ENCODE measurements at regions not wholly inside any gene's neighbourhood (a gene's known extent, or its start where the extent isn't known, plus 50 kb on each side); places are given as distances from the start of the nearest gene placed in this dataset.

DNA sequence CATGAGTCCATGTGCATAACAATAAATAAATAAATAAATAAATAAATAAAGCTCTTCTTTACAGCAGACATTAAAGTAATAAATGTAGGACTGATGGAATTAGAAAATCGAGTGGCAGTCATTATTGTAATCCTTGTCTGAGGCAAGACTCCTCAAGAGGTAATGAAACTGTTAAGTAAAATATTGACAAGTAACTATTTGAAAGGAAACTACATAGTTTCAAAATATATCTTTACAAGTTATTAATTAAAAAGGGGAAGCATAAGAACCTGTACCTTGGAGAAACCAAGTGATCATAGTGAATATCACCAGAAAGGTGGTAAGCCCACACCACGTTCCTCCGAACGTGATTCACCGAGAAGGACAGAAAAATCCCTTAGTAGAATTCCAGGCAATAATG, 285.6 kb upstream of the SORCS1 start:
- no peak for DNase-seq

DNA sequence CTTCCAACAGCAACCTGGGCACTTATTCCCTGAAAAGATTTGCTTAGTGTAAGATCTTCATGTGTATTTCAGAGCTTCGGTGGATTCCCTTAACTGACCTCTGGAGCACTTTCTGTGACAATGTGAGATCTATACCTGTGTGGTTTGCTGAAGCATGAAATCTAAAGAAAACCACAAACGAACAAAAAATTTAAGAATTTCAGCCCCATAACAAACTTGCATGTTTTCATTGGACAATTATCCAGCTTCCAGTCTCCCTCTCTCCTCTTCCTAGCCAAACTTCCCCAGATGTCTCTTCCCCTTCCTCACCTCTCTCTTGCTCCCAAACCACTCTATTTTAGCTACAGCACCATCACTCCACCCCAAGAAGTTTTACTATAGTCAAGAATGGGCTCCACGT, 279.9 kb upstream of the SORCS1 start:
- DNase-seq, result no peak

DNA sequence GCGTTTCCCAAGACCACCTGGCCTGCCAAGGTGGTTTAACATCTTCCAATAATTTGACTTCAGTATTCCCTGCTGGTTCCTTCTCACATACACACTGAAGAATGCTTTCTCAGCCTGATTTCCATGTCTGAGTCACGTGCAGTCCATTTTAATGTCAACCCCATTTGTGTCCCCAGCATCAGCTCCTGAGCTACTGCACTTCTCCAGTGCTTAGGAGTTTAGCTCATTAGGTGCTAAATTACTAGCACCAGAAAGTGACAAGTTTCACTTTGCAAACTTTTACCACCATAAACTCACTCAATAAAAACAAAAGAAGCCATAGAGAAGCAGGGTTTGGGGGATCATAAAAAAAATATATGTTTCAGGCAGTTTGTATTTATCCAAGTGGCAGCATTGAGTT, 279.3 kb upstream of the SORCS1 start:
- no peak for DNase-seq

DNA sequence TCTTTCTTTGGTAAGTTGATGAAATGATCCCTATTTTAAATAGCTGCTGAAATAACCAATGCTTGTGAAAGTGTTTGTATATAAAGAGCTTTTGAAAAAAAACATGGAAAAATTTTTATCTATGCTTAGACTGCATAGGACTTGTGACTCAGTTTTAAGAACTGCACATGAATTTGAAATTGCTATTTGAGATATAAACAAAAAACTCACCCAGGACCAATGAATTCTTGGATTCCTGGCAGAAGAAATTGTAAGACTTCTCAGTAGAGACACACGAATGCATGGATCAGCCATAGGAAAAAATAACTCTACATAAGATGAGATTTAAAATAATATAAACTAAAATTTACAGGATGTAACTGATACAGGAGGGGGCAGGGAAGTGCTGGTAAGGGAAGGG, 278.8 kb upstream of the SORCS1 start:
- no peak for DNase-seq

DNA sequence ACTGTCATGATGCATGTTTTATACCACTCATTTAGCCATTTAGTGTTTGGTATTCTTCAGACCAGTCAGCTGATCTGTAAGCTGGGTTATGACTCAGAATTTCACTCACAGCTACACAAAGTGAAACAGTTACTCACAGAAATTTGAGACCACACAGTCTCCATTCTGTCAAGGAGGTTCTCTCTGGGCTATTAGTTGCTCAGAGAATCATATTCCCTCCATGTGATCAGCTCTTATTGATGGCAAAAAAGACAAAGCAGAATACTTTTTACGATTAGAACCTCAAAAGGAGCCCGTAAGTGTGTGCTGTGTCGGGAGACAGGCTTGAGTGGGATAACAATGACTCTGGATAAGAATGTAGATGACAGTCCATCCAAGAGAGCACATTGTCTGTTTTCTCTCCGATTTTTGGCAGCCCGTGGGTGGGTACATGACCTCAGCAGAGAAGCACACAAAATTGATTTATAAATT, 277.6 kb upstream of the SORCS1 start:
- peak; percentile 36 for DNase-seq

DNA sequence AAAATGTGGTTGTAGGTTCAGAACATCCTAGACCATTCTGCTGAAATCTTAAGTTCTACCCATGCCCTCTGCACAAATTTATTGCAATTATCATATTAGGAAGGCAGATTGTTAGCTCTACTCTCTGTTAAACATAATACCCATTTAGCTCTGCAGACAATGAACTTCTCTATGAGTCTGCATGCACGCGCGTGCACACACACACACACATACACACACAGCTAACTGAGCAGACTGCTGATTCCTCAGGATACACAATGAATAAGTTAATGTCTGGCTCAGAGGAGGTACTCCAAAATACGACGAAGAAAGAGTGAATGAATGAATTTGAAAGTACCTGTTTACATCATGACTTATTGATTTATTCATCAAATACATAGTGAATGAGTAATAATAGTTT, 276.2 kb upstream of the SORCS1 start:
- DNase-seq, result no peak

DNA sequence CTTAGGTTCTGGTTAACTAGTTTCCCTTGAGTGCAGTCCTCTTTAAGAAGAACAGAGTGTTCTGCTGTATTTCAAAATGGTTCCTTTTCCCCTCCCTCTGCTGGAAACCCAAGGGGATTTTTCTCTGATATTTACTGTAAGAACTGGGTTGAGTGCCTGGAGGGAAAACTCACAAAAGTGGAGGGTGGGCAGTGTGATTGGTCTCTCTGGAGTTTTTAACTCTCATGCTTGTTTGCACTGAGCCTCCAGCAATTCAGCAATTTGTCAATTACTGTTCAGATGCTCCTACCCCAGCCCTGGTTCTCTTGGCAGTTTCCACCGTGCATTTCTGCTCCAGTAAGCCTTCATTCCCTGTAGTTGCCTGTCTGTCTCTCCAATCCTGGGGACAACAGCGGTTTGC, 273.4 kb upstream of the SORCS1 start:
- DNase-seq, result no peak

DNA sequence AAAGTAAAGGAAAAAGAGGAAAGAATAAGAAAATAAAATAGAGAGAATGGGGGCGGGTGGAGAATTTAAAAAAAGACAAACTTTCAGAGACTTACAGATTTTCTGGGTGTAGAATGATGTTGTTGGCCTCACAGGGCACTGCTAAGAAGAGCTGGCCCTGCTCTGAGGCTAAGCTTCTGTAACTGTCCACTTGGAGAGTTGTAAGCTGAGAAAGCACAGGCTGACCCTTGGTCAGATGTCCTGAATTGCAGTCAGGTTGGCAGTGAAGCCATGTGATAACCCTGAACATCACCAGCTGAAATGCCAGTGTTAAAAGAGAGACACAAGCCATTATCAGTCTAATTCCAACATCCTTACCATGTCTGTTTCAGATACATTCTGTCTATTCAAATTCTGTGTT, 272.1 kb upstream of the SORCS1 start:
- no peak for DNase-seq

DNA sequence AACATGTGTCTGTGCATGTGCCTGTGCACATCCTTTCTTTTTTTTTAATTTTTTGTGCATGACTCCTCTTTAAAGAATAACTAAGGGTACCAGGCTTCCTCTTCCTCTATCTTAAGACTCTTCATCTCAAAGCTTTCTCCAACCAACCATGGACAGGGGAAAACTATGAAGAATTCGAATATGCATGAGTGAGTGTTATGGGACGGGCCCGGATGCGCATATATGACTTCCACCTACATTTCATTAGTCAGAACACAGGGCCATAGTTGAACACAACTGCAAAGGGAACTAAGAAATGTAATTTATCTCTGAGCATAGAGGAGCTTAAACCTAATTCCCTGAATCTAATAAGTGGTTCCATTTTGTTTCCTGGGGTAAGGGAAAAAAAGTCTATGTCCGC, 270.3 kb upstream of the SORCS1 start:
- no peak for DNase-seq

DNA sequence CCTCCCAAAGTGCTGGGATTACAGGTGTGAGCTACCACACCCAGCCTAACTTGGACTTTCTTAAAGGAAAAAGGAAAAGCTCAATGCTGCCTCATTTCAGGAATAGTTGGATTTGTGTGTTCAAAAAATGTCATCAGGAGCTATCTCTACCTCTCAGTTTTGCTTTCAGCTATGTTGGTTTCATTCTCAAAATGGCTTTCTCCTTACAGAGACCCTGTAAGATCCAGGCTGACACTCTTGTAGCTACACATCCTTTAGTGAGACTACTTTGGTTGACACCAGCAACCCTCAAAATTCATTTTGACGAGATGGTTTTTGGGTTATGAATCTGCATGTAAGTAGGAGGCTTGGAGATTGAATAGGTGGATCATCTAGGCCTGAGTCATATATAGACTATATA, 269.7 kb upstream of the SORCS1 start:
- no peak for DNase-seq

DNA sequence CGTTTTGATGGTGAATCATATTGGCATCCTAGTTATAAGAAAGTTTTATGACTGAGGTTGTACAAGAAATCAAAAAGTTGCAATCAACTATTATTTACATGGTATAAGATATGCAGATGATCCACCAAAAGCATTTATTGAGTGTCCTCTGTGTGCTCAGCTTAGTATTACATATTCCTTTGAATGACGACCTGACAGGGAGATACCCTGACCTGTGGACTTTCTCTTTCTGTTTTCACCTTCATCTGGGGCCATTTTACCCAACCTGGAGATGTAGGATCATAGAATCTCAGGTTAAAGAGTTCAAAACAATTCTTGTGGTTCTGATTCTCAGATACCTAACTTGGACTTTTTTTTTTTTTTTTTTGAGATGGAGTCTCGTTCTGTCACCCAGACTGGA, 269.1 kb upstream of the SORCS1 start:
- no peak for DNase-seq

DNA sequence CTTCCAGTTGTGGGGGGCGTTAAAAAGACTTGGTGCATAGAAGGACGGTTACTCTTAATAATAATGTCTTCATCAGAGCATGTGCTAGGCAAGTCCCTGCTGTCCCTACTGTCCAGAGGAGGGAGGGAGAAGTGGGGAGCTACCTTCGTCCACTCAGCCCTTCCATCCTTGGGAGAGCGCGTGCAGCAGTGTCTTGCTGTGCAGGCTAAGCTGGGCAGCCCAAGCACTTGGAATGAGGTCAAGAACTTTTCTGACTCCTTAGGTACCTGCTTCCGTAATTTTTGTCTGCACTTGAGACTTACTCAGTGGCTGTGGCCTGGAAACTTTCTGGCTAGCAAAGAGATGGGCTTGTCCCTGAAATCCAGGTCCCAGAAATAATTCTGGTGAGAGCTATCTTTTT, 265.9 kb upstream of the SORCS1 start:
- DNase-seq, result no peak

DNA sequence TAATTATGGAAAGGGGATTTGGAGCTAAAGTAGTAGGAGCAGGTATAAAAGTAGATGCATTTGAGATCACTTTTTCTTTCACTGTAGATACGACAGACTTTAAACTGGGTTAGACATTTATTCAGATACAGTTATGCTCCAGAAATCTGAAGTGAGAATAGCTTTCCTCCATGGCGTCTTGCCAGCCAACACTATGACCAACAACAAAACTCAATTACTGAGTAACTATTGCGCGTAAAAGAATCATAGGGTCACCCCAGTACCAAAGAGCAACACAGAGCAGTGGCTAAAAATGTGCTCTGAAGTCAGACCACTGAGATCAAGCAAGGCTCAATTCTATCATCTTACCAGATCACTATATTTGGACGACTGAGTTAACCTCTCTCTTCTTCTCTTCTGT, 262.5 kb upstream of the SORCS1 start:
- DNase-seq, result no peak

DNA sequence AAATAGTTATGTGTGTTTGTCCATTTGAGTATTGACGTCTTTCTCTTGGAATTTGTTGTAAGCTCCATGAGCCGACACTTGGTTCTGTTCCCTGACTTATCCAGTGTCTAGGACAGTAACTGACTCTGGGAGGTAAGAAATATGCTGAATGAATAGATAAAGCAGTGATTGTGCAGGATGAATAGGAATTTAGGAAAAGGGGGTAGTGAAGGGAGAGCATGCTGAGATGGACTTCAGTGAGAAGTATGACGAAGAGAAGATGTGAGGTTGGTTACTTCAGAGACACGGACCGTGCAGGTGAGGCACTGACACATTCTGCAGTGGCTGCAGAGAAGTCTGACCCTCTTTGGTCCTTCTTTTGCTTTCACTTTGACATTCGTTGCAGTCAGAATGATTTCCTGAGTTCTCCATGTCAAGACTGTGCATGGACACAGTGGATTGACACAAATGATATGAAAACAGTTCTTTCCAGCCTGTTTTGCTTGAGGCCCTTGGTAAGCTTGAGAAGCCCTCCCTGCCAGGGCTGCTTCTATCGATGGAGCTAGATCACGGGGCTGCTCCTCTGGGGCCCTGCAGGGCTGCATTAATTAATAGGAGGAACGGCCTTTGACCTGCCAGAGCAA, 261.5 kb upstream of the SORCS1 start:
- DNase-seq, result no peak

DNA sequence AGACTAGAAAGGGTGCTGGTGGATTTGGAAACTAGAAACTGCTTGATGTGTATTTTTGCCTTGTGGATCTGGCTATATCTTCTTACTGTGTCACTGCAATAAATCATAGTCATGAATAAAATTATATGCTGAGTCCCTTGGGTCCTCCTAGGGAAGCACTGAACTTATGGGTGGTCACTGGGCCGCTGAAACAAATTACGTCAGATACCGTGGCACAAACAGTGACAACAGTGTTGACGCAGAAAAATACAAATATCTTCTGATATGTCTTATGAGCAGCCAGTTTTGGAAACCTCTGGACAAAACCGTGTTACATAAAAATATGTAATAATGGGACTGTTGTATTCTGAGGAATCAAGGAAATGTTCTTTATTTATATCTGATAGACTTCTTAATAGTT, 260.1 kb upstream of the SORCS1 start:
- DNase-seq, result no peak

DNA sequence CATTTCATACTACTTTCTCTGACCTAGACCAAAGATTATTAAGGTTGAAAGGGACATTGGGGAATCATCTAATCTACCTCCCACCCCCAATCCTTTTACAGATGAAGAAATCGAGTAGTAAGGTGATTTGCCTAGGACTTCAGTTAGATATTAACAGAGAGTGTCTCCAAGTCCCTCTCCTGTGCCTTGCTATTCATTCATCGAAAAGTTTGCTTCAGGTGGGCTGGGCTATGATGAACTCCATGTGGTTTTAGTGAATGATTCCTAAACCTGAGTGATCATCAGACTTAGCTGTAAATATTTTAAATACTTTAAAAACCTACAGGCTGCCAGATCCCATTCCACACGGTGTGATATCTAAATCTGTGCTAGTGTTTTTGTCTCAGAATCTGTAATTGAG, 259.4 kb upstream of the SORCS1 start:
- DNase-seq, result no peak

DNA sequence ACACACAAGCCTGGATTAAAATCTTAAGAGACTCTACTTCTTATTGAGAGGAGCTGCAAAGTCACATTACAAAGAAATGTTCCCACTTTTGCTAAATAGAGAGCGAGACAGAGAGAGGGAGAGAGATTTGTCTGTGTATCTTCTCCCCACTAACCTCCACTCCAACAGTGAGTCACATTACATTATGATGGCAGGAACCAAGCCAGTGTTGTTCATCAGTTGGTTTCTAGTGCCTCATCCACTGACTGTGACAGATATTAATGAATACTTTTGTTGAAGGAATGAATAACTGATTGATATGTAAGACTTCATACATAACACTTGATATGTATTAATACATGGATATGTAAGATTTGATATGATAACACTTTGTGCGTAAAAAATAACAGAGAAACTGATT, 258.2 kb upstream of the SORCS1 start:
- no peak for DNase-seq

DNA sequence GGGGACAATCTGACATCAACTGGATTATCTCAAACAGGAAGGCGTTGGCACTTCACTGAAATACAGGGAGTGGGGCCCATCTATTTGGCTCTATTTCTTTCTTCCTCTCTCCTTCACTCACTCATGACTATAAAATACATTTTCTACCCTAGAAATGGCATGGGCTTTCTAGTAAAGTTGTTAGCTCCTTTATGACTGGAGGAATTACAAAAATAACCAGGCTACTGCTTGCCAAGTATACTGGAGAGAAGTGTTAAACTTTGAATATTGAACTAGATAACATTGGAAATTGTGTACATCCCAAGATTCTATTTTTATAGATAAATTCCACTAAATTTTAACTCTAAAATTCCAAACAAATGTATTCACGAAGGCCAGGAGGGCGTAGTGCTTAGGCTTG, 255.7 kb upstream of the SORCS1 start:
- DNase-seq, result no peak

DNA sequence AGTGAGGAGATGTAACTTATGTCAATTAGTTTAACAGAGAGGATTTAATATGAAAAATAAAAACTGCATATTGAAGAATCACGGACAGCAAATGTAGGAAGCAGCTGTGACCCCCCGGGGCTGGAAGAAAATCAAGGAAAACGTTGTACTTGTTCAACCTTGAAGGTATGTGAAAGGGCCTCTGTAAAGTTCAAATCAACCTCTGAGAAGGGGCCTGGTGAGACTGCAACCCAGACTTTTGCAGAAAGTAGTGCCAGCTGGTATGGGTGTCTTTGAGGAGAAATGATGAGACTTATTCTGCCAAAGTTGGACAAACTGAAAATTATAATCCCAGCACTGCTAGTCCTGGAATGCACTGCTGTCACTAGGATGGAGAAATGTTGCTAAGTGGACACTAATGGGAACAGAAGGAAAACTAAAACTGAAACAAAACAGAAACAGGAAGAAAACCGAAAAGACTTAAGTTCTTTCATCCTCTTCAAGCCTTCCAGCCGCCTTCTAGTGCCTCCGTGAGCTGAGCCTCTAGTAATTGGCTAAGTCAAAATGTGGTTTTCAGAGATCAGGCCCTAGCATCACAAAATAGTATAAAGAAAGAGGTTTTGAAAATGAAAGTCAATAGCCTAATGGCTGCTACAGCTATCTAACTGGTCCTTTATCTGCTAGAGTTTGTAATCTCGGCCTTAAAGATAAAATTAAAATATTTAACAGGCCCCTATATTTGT, 253.7 kb upstream of the SORCS1 start:
- DNase-seq, result no peak

DNA sequence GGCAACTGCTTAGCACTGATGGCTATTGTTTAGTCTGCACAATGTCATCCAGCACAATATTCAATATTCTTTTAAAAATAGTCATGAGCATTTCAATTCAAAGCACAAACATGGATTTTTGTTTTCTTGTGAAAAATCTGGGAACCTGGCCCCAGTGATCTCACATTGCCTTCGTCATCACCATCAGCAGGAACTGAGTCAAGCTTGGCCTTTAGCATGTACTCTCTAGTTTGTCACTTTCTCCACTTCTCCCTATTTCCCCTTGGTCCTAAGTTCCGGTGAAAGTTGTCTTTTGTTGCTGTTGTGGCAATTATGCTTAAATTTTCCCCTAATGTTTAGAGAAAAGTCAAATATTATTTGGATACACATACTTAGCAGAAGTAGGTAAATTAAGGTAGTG, 252.9 kb upstream of the SORCS1 start:
- no peak for DNase-seq

DNA sequence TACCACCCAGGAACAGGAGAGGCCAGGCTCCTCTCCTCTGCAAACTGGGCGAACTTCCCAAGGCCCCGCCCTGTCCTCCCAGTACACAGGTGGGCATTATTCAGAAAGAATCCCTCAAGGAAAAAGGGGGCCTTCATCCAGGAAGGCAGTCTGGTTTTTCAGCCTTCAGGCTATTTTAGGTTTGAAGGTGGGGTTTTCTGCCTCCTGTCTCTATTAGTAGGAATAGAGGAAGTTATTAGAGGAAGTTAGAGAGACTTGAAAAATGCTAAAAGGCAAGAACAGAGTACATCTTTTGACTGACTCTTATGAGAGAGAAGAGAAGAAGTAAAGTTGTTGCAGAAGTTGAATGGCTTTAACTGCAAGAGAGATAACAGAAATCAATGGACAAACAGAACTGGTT, 250.9 kb upstream of the SORCS1 start:
- no peak for DNase-seq

DNA sequence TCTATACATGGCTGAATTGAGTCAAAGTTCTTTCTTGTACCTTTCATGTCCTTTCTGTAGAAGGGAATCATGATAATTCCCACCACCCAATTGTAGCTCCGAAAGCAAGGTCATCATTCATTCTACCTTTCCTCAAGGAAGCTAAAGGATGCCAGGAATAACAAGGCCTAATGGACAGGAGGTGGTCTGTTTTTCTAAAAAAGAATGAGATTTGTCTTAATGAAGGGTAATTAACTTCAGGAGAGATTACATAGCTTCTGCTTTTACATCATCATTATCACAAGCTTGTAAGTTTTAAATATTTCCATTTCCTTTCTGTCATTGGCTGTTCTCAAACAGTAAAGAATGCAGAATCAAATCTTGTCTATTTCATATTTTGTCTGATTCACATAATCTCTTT, 249.5 kb upstream of the SORCS1 start:
- no peak for DNase-seq

DNA sequence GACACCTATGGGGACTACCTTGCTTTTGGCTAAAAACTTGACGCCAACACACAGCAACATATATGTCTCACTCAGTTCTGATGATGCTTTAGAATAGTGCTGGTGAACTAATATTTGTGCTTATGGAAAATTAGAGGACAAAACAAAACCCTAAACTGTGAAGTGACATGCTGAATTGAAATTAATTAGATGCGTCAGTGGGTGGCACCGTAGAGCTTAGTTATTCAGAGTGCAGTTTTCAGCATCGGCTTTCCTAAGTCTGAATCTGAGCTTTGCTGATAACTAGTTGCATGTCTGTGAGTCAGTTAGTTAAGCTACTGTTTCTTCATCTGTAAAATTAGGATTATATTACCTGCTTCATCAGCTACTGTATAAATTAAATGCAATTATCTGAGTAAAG, 245.0 kb upstream of the SORCS1 start:
- peak; percentile 1 for DNase-seq

DNA sequence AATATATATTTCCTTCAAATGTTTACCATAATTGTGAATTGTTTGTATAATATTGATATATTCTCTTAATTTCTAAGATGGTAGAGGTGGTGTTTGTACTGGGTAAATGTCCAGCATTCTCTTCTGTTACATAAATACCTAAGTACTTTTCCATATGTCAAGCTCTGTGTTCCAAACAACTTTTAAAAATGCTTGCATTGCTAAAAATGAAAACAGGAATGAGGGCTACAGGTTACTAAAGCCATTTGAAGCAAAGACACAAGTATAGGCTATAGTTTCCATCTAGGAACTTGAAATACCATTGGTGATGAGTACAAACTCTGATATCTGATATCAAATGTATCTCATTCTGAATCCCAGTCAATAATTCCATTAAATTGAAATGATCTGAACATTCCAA, 233.6 kb upstream of the SORCS1 start:
- no peak for DNase-seq

DNA sequence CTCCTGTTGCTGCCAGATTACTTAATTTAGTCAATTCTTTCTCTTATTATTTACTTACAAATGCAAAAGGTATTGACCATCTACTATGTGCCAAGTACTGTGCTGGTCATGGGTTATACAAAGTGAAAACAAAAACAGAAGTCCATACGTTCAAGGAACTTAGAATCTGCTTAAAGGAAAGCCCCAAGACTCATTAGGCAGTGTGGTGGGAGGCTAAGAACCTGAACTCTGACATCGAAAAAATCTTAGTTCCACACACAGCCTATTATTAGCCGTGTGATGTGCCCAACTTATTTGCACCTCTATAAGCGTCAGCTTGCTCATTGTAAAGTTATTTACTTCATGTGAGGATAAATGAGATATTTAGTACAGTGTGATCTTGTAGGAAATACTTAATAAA, 227.4 kb upstream of the SORCS1 start:
- DNase-seq, result no peak

Data from activated CD4-positive, alpha-beta T cell treated with anti-CD3 and anti-CD28 coated beads, Interleukin-2, Interleukin-6, amounts not matched to agents 100 ng/mL and 50 ng/mL, durations not matched to agents 16 hours and 8 hours (primary cell).